ENCODE measurements at regions not wholly inside any gene's neighbourhood (a gene's known extent, or its start where the extent isn't known, plus 50 kb on each side); places are given as distances from the start of the nearest gene placed in this dataset.

DNA sequence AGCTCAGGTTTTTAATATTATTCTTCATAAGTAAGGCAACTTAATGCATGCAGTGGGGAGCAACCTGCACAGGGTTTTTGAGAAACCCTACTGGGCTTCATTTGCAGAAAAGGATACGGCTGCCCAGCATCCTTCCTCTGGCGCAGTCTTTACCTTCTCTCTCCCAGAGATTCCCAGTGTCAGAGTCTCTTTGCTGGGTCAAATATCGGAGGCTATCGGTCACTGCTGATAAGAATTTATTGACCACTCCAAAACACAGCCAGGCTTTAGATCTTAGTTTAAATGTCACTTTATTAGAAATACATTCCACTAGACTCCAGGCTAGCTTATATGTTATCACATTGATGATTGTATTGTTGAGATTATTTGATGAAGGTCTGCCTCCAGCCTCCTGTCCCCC lies 147.2 kb upstream of the CPSF6 start:
- ATAC-seq = no peak
- Mint-ChIP-seq H3K27me3 (peaks cover 20% of the 10 kb centered on the region), H3K36me3 (ENCODE audit: low read depth) (no peaks in the 10 kb centered on the region), H3K27ac (no peak overlapping the region), H3K4me3 (no peak overlapping the region), H3K9me3 (no peaks in the 10 kb centered on the region), H3K4me1 (ENCODE audit: low read depth) (no peaks in the 10 kb centered on the region)
- intact Hi-C loops (cut with micrococcal nuclease) = no loop called here
- CTCF ChIA-PET = no interaction called here
- DNase-seq = no peak
- POLR2A ChIA-PET = no interaction called here
- TF ChIP-seq, protein P1, sequence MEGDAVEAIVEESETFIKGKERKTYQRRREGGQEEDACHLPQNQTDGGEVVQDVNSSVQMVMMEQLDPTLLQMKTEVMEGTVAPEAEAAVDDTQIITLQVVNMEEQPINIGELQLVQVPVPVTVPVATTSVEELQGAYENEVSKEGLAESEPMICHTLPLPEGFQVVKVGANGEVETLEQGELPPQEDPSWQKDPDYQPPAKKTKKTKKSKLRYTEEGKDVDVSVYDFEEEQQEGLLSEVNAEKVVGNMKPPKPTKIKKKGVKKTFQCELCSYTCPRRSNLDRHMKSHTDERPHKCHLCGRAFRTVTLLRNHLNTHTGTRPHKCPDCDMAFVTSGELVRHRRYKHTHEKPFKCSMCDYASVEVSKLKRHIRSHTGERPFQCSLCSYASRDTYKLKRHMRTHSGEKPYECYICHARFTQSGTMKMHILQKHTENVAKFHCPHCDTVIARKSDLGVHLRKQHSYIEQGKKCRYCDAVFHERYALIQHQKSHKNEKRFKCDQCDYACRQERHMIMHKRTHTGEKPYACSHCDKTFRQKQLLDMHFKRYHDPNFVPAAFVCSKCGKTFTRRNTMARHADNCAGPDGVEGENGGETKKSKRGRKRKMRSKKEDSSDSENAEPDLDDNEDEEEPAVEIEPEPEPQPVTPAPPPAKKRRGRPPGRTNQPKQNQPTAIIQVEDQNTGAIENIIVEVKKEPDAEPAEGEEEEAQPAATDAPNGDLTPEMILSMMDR (IDR thresholded peaks at IDR 0.05) = no peak

DNA sequence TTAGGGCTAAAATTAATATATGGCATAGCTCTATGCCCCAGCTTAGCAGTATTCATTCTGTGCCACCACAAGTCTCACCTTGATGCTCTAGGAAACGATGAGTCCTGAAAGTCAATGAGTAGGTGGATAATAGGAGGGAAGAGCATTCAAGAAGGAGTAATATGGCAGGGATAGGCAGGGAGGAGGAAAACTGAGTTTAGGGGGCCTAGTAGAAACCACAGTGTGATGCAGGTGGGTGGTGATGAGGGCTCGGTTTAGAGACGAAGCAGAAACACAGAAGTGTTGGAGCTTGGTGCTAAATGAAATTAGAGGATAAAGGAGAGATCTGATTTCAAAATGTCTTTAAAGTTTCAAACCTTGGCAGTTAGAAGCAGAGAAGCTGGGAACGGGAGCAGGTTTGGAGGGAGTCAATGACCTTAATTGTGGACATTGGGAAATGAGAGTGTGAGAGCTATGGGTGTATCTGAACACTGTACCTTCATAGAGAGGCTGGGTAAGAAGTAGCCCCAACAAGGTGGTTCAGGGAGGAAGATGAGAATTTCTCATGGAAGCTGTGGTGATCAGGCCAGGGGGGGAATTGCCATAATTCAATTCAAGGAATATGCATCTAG lies 144.7 kb upstream of the CPSF6 start:
- peaks cover 5% of the 10 kb centered on the region for H3K4me1 Mint-ChIP-seq (ENCODE audit: low read depth)
- CTCF ChIA-PET = no interaction called here
- POLR2A ChIA-PET = interaction anchor here (0.7 kb wide), 1 partner anchor 212 kb away, joined by 3 read pairs; no protein-coding TSS in a partner anchor

DNA sequence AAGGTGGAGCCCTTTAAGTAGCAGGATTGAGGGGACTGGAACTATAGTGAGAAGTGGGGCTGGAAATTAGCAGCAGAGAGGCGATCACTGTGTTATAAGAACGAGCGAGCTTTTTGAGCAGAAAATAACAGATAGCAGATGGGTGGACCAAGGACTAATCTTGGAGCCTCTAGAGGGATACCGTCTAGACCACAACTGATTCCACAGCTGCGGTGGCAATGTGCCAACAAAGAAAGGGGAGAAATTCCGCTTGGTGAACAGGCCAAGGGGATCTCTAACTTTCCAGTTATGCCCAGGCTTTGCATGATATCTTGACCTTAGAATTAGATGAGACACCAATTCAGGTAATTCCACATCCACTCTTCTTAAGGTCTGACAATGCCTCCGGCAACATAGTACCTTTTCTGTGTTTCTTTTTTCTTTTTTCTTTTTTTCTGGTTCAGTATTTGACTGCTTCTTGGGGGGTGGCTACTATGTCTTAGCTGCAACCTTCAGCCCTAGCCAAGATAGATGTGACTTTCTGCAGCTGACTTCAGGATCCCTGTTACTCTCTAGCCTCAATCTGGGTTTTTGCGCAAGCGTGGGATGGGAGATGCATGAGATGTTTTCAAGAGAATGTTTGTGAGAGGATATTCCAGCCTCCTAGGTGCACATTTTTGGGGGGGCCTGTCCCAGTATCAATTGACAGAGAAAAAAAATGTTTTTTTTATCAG lies 143.4 kb upstream of the CPSF6 start:
- intact Hi-C loops (cut with micrococcal nuclease) = no loop called here
- POLR2A ChIA-PET = interaction anchor here (0.7 kb wide), 1 partner anchor 18 kb away, joined by 3 read pairs; no protein-coding TSS in a partner anchor
- H3K4me3 Mint-ChIP-seq = no peak overlapping the region

More for the DNA sequence above, 144.7 kb upstream of the CPSF6 start:
- no peaks in the 10 kb centered on the region for H3K36me3 Mint-ChIP-seq (ENCODE audit: low read depth)
- H3K27ac Mint-ChIP-seq = no peak overlapping the region
- intact Hi-C loops (cut with micrococcal nuclease) = no loop called here
- ATAC-seq (no peak), DNase-seq (no peak)
- TF ChIP-seq, protein P1 (IDR thresholded peaks at IDR 0.05) = no peak
- no peak overlapping the region for H3K4me3 Mint-ChIP-seq
- peaks cover 15% of the 10 kb centered on the region for H3K27me3 Mint-ChIP-seq
- H3K9me3 Mint-ChIP-seq = no peaks in the 10 kb centered on the region

GRCh38 chr12:69096669-69097335 lies 142.6 kb upstream of the CPSF6 start:
- peaks cover 10% of the 10 kb centered on the region for H3K27me3 Mint-ChIP-seq
- CTCF ChIA-PET = no interaction called here
- no peak overlapping the region for H3K27ac Mint-ChIP-seq
- POLR2A ChIA-PET = no interaction called here
- TF ChIP-seq, protein P1 (IDR thresholded peaks at IDR 0.05) = no peak
- intact Hi-C loops (cut with micrococcal nuclease) = no loop called here
- H3K36me3 Mint-ChIP-seq (ENCODE audit: low read depth) = no peaks in the 10 kb centered on the region
- ATAC-seq = no peak
- no peak for DNase-seq
- H3K9me3 Mint-ChIP-seq = no peaks in the 10 kb centered on the region
- no peak overlapping the region for H3K4me3 Mint-ChIP-seq
- H3K4me1 Mint-ChIP-seq (ENCODE audit: low read depth) = peaks cover 5% of the 10 kb centered on the region

More for the DNA sequence above, 143.4 kb upstream of the CPSF6 start:
- Mint-ChIP-seq H3K4me1 (ENCODE audit: low read depth) (peaks cover 5% of the 10 kb centered on the region), H3K27me3 (peaks cover 8% of the 10 kb centered on the region), H3K27ac (no peak overlapping the region), H3K36me3 (ENCODE audit: low read depth) (no peaks in the 10 kb centered on the region), H3K9me3 (no peaks in the 10 kb centered on the region)
- TF ChIP-seq, protein P1 (IDR thresholded peaks at IDR 0.05) = no peak
- DNase-seq = no peak
- CTCF ChIA-PET = no interaction called here
- ATAC-seq = no peak
